ENCODE measurements at regions not wholly inside any gene's neighbourhood (a gene's known extent, or its start where the extent isn't known, plus 50 kb on each side); places are given as distances from the start of the nearest gene placed in this dataset.

DNA sequence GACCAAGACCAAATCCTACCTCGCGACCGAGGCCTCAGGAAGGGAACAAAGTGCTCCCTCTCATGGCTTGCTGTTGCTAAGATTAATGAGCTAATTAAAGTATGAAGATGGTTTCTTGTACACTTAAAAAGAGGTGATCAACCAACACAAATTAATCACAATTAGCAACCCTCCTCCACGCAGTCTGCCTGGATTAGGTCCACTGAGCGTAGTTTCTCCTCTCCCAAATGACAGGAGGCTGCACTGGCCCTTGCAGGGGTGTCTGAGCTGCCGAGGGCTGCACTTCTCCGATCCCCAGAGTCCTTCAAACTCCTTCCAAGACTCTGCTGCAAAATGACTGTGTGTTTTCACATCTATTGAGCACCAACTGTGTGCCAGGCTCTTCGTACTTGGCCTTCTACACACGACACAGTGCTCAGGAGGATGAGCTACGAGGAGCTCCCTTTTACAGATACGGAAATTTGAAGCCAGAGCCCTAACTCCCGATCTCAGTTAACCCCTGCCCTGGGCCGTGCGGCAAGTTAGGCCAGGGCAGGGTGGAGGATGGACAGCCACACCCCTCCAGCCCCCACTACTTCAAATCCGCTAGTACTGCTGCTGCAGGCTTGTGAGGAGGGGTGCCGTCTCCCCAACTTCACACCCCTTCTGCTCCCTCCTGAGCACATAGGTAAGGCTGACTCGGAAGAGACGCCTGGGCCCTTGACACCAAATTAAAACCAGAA lies 101.0 kb upstream of the LINGO1 start:
- no peak for DNase-seq (ENCODE audit: low spot score)

DNA sequence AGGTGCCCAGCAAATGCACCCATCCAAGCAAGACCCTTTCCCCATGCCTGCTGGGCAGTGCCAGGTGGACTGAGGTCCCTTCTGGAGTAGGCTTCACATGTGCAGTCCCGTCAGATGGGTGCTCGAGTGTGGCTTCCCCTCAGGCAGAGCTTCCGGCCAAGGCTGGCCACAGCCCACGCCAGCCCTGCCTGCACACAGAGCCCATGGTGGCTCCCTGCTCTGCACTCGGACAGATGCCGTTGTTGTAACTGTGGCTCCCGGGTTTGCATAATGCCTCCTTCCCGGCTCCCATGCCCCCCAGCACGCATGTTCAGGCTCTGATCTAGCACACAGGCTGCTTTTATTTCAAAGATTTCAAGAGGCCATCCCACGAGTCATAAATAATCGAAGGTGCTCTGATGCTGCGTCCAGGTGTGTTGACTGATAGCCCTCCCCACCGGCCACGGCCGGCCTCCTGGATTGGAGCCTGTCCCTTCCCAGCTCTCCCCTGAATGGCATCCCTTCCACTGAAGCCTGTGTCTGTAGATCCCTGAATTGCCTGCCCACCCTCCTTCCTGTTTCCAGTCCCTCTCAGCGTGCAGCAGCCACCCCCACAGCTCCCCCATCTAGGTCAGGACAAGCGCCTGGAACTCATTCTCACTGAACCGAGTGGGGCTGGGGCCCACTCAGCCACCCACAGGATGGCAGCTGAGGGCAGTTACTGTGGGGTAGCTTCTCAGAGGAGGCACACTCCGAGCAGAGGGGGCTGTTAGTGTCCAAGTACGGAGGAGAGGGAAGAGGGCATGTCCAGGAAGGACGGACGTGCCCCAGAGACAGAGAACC lies 100.0 kb upstream of the LINGO1 start:
- no peak for DNase-seq (ENCODE audit: low spot score)

DNA sequence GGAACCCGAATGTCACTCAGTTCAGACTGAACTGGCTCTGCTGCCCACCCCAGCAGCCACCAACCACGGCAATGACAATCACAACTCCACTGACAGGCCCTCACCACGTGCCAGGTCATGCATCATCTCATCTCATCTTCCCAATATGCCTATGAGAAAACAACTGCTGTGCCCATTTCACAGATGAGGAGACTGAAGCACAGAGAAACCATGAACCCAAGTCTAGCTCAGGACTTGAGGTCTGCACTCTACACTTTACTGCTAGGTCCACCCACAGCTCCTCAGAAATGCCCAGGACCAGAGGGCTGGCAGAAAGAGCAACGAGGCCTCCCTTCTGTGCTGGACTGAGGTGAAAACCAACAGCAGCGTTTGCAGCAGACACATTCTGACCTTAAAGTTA lies 99.2 kb upstream of the LINGO1 start:
- no peak for DNase-seq (ENCODE audit: low spot score)

DNA sequence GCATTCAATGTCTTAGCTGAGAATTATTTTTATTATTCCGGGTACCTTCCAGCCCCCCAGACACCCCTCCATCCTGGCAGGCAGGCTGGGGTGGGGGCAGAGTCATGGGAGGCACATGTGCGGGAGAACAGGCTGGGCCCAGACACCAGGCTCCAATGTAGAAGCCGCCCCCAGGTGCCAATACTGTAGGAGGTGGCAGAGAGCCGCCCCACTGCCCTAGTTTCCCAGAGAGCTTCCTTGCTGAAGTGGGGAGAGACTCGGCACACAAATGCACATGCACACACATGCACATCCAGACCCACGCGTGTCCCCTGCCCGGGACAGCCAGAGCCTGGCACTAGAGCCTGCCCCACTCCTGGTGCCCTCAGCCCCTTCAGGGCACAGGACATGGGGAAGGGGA lies 98.4 kb upstream of the LINGO1 start:
- DNase-seq (ENCODE audit: low spot score), result no peak

DNA sequence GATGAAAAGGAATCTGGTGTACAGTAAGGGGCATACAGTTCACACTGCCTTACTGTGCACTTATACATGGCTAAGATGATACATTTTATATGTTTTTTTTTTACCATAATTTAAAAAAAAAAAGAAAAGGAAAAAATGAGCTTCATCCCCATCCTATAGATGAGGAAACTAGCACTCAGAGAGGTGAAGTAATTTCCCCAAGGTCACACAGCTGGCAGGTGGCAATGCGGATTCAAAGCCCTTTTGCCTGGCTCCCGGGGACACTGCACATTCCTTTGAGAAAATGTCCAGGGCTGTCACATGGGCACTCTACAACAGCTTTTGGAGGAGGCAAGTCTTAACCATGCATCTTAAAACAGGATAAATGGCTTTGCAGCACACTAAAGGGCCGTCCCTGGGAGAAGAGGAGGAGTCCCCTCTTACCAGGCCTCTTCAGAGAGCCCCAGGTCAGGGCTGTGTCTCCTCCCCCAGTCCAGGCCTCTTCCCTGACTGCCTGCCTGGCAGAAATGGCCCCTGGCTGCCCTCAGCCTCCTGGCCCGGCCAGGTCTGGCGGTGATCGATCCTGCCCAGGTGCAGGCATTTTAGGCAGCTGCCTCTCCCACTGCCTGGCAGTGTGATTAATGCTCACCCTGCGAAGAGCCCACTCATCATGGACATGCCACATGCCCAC lies 95.1 kb upstream of the LINGO1 start:
- DNase-seq (ENCODE audit: low spot score), result no peak

DNA sequence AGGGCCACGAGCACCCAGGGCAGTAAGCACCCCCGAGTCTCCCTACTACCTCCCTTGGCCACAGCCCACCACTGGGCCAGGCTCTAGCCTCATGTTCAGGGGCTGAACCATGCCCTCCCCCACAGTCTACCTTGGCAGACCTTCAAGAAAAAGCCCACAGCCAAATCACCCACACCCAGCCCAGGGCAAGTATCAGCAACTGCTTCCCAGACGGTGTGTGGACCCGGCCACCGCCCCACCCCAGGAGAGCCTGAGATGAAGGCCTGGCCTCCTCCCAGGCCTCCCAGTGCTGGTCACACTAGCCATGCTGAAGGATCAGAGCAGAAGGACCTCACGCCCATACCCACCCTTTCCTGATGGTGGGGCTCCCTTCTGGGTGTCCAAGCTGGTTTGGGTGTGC lies 92.0 kb upstream of the LINGO1 start:
- no peak for DNase-seq (ENCODE audit: low spot score)

DNA sequence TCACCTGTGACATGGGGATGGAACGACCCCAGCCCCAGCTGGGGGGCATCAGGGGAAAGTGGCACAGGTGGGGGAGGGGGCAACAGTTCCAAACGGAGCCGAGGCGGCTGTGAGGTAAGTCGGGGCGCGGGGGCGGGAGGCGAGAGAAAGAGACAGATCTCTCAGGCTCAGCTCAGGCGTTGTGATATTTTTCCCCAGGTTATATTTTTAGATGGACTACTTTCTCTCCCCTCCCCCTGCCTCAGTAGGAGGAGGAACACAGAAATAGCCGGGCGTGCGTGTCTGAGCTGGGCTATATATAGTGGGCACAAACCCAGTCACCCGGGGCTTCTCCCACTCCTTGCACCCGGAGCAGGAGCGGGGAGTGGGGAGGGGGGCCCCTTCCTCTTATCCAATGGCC lies 91.0 kb upstream of the LINGO1 start:
- DNase-seq (ENCODE audit: low spot score), result no peak

DNA sequence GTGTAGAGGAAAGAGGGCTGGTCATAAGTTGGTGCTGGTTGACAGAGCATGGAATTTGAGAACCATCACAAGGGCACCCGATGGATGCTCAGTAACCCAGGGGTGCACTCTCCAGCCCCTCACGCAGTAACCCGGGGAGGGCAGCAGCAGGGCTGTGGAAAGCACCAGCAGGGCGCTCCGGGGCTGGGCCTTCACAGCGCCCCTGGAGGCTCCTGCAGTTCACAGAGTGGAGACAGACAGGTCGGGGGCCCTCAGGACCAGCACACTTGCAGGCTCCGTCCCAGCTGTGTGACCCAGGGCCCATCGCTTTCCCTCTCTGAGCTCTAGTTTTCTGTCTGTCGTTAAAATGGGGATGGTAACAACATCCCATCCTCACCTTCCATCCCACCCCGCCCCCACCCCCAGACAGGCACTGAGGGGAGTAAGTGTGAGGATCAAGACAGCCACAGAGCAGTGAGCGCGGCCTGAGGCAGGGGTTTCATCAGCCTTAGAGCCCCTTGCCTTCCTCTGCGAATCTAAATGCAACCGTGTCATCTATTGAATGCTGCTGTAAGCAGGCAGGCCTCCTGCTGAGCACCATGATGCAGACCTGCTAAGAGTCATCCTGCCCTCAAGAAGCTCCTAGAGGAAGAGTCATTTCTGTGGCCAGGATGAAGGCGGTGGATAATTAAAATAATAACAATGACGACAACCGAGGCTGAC lies 90.2 kb upstream of the LINGO1 start:
- DNase-seq (ENCODE audit: low spot score), result no peak

DNA sequence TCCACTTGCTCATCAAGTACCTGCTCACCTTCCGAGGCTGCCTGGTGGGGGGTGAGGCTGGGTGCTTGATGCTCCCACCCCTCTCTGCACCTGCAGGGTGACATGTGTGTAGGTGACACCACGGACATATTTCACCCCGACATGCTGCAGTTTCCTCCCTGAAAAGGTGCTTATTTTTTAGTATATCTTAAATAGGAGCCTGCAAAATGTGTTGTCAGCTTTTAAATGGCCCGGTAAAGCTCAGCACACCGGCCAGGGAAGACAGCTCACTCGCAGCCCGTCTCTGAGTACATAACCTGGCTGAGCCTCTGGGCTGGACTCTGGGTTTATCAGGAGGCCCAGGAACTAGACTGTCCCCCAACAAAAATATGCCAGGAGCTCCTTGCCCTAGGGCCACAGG lies 89.3 kb upstream of the LINGO1 start:
- DNase-seq (ENCODE audit: low spot score), result no peak

DNA sequence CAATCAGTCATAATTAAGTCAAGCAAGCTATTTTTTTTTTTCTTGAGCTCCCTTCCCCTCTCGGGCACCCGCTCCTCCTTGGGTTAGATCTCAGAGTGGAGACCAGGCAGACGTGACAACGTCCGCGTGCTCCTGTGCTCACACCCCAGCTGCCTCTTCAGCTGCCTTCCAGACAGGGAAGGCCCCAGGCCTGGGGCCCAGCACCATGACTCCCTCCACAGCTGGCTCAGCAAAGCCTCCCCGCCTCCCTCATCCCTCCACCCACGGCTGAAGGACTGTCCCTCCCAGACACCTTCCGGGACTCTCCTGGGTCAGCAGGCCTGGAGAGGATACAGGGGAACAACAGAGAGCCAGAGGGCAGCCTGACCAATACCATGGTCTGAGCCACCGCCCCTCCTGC lies 87.9 kb upstream of the LINGO1 start:
- no peak for DNase-seq (ENCODE audit: low spot score)

DNA sequence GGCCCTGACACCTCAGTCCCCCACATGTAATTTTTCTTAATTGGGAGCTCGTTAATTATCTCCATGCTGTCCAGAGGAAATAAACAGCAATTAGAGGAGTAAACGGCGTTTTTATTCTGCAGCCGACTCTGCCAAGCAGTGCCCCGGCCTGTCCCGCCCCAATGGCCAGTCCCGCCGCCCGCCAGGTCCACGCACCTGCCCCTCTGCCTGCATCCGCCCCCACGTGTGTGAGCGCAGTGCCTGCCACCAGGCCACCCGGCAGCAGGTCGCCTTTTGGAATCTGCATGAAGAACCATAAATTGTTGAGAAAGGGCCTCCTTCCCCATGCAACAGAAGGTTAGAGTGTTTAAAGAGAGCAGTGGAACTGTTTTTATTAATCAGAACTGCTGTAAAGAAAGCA lies 87.5 kb upstream of the LINGO1 start:
- no peak for DNase-seq (ENCODE audit: low spot score)

DNA sequence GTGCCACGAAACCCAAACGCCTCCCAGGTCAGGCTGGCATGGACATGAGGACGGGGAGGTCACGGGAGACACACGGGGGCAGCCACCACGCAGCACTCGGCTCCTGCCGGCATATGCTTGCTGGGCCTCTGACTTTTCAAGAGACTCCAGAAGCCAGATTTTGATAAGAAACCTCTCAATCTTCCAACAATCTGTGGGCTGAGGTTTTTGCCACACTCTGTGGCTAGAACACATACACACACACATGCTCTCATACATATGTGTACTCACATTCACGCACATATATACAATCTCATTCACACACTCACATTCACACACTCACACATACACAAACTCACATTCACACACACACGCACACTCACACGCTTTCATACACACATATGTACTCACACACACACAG lies 86.7 kb upstream of the LINGO1 start:
- DNase-seq (ENCODE audit: low spot score), result no peak

DNA sequence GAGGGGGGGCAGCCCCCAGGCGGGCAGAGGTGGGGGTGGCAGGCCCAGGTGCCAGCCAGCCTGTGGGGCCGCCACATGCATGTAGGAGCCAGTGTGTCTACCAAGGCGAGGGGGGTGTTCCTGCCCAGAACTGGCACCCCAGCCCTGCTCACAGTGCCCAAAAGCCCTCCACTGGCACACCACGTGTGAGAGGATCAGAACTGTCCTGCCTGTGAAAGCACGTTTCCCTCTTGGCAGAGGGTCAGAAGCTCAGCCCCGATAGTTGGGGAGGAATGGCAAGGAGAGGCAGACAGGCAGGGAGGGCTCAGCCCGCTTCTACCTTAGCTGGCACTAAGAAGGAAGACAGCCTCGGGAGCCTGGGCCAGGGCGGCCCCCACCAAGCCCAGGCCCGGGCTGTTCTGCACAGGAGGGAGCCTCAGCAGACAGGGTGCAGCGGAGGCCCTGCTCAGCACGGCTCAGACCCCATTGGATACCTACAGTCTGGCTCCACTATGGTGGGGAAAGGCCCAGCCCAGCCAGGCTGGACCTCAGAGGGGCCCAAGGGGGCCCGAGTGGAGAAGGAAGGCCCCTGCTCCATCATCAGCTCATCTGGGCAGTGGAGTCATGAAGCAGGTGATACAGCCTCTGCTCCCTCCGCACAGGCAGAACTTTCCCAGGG lies 84.8 kb upstream of the LINGO1 start:
- DNase-seq (ENCODE audit: low spot score), result no peak

DNA sequence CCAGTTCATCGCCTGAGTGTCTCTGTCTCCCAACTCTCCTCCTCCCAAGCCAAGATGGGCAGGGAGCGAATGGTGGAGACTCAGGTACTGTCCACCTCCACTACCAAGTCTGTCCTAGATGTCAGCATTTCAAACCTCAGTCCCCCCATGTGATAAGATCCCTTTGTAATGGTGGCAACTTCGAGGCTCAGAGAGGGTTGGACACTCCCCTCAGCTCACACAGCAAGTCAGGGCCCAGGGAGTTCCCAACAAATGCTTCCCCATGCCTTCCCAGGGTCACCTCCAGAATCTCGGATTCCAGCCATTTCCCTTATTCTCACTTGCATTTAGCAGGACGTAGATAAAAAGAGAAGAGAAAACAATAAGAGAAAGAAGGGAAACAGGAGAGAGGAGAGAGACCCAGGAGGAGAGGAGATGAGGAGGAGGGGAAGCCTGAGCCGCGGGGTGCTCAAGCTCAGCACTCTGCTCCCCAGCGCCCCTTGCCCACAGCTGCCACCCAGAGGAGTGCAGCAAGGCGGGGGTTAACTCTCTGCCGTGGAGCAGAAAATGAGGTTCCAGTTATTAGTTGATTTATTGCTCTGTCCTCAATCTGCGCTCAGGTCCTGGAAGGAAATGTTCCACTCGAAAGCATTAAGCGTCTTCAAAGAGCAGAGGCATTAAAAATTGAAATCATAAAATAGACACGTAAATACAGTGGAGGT lies 84.1 kb upstream of the LINGO1 start:
- no peak for DNase-seq (ENCODE audit: low spot score)

DNA sequence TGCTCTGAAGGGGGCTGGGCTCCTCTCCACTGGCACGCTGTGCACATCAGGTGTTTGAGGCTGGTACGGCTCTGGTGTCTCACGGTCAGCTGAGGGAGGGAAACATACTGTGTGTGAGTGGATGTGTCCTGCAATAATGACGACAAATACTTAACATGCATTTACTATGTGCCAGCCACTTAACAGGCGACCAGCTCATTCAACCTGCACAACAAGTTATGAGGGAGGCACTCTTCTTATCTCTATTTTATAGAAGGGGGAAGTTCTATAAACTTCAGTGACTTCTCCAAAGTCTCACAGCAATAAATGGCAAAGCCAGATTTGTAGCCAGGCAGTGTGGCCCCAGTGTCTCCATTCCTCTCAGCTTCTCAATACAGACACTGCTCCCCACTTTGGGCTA lies 83.1 kb upstream of the LINGO1 start:
- no peak for DNase-seq (ENCODE audit: low spot score)

DNA sequence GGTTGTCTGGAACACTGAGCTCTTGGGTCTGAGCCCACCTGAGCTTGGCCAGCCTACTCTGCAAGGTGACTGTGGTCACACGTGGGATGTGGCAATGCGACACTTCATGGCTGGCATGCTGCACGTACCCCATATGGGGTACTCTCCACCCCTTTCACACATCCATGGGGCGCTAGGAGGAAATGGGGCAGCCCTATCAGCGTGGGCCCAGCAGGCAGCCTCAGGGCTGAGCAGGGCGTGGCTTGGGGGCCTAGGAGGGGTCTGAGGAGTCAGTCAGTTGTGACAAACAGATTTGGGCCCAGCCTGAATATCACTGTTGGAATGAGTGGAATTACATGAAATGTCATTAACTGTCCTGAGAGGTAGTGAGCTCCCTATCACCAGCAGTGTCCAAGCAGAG lies 82.3 kb upstream of the LINGO1 start:
- no peak for DNase-seq (ENCODE audit: low spot score)

DNA sequence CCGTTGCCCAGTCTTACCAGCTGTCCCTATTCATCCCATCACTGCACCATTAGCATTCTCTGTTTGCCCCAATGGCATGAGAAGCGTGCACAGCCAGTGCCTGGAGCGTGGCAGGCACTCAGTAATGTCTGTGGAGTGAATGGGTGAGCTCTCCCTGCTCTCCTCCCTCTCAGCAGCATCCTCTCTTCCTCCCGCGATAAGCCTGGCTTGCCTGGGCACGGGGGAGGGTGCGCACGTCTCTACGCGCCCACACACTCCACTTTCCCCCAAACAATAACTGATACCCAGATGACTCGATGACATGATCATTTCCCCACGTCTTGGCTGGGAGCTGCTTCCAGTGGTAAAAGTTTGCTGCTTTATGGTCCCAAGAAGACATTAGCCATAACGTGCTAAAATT lies 81.8 kb upstream of the LINGO1 start:
- no peak for DNase-seq (ENCODE audit: low spot score)

DNA sequence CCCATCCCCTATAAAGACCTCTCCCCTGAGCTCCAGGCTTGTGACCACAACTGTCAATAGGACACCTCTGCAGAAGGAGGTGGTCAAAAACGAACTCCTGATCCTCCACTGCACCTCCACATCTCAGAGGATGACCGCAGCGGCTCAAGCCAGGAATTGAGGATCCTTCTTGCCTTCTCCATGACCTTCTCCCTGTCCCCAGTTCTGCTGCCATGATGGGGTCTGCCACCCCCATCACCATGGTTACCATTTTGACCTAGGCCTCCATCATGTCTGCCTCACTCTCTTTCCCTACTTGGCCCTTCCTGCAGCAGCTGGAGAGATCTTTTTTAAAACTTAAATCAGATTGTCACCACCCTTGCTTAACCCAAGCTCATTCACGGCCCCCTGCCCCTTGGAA lies 81.3 kb upstream of the LINGO1 start:
- DNase-seq (ENCODE audit: low spot score), result no peak

DNA sequence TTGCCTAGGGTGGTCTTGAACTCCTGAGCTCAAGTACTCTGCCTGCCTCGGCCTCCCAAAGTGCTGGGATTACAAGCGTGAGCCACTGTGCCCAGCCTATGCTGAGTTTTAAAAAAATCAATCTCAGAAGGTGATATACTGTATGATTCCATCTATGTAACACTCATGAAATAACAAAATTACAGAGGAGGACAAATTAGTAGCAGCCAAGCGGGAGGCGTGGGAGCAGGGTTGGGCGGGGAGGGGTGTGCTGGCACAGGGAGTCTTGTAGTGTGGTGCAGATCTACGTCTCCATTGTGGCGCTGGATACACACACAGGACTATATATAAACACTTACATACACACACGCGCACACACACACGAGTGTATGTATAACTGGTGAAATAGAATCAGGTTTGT lies 80.6 kb upstream of the LINGO1 start:
- no peak for DNase-seq (ENCODE audit: low spot score)

DNA sequence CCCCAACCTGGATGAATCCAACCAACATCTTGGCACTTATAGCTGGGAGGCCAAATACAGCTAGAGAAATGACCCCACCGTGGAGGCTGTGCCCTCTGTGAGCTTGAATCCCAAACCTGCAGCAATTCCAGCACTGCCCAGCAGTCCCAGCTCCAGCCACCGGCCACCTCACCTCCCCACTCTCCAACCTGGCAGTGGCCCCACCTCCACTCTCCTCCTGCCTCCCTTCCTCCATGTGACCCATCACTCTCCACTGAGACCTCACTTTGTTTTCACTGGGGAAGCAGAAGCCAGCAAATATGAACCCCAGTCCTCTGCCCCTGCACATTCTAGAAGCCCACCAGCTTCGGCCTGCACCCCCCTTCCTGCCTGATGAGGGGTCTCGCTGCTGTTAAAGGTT lies 79.7 kb upstream of the LINGO1 start:
- DNase-seq (ENCODE audit: low spot score), result no peak

DNA sequence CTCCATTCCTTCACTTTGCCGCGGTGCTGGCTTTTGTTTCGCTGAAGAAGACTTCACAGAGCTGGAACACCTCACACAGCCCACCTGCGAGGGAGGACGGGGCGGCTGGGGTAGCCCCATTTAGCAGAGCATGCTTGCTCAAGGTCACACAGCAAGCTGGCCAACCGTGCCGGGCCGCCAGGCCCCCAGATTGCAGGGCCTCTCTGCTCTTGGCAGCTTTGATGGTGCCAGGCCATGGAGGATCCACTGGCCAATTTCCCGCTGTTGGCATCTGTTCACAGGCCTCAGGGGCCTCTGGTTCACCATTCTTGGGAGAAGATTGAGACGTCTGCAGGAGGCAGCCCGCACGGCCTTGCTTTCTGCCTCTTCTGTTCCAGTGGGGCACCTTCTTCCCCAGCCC lies 77.9 kb upstream of the LINGO1 start:
- no peak for DNase-seq (ENCODE audit: low spot score)

DNA sequence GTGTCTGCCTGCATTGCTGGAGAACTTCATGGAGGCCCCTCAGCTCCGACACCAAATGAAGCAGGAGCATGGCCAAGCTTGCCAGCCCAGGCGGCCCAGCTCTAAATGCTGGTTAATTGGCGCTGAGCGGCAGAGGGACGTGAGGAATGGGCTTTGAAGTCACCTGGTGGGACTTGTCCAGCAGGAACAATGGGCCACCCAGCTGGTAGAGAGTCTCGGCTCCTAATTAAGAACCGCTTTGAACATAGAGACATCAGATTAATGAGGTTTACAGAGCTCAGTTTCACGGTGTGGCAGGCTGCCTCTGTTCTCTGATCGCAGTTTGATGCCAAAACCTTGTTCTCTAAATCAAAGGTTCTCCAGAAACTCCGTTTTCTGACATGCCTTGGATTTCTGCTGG lies 77.5 kb upstream of the LINGO1 start:
- no peak for DNase-seq (ENCODE audit: low spot score)
